Loucy (cell line): ENCODE measurements at regions not wholly inside any gene's neighbourhood (a gene's known extent, or its start where the extent isn't known, plus 50 kb on each side); places are given as distances from the start of the nearest gene placed in this dataset.

Experiments
- EZH2phosphoT487 ChIP-seq: fragments of 200-600 bp; IDR thresholded peaks from 2 replicates; pipeline ENCODE4 v1.6.1; 2018; ENCODE audit warnings: antibody characterized with exemption, mild to moderate bottlenecking, moderate library complexity, borderline replicate concordance
- TF ChIP-seq, protein P1 (sequence below): fragments of 200-600 bp; sonication (generic); conservative IDR thresholded peaks from 2 replicates; pipeline ENCODE4 v1.5.1; 2014; ENCODE audit warnings: mild to moderate bottlenecking, antibody characterized with exemption, low read length

DNA sequence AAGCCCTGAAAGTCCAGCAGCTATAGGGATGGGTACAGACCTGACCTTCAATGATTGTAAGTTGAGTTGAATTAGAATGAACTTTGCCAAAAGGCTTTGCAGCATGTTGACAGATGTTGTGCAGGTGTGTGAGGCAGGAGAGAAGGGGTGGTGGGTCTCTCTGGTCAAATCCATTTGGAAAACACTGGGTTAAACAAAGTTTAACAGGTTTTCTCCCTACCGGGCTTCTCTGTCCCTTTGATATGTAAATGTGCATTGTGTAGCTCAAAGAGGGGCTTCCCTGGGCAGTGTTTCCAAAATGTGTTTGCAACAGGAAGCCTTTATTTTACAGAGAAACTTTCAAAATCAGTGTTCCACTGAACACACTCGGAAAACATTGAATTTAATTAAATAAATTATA, 72.1 kb upstream of the BRINP1 start:
- TF ChIP-seq, protein P1, sequence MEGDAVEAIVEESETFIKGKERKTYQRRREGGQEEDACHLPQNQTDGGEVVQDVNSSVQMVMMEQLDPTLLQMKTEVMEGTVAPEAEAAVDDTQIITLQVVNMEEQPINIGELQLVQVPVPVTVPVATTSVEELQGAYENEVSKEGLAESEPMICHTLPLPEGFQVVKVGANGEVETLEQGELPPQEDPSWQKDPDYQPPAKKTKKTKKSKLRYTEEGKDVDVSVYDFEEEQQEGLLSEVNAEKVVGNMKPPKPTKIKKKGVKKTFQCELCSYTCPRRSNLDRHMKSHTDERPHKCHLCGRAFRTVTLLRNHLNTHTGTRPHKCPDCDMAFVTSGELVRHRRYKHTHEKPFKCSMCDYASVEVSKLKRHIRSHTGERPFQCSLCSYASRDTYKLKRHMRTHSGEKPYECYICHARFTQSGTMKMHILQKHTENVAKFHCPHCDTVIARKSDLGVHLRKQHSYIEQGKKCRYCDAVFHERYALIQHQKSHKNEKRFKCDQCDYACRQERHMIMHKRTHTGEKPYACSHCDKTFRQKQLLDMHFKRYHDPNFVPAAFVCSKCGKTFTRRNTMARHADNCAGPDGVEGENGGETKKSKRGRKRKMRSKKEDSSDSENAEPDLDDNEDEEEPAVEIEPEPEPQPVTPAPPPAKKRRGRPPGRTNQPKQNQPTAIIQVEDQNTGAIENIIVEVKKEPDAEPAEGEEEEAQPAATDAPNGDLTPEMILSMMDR, result no peak
- no peak for TF ChIP-seq EZH2phosphoT487
